HCT116 (cell line): ENCODE measurements at regions not wholly inside any gene's neighbourhood (a gene's known extent, or its start where the extent isn't known, plus 50 kb on each side); places are given as distances from the start of the nearest gene placed in this dataset.

Experiments used
- ATAC-seq: fragments of 200-7000 bp; cut with Tn5 transposase; 2 replicates; pipeline ENCODE4 v1.9.1; 2020; ENCODE audit warnings: mild to moderate bottlenecking, moderate library complexity
- BruUV-seq: library from RNA; stranded (reverse); fragments of 400-500 nt; replicated peaks from 2 replicates; lab custom pipeline; 2021; lab: Mats Ljungman, UMichigan
- CTCF ChIA-PET: fragments of 300-600 bp; sonication (Branson Sonifier 250); formaldehyde crosslinking; loops from one replicate; lab custom pipeline; 2021; ENCODE audit warnings: antibody characterized with exemption; lab: Charles Lee
- POLR2A ChIA-PET: fragments of 300-600, 350-600 bp; sonication (Branson Sonifier 250); formaldehyde crosslinking; loops from one replicate; lab custom pipeline; 2021; ENCODE audit warnings: antibody characterized with exemption; lab: Charles Lee
- RAD21 ChIA-PET, 2 experiments: fragments of 300-600 bp; sonication (Branson Sonifier 250); formaldehyde crosslinking; loops; one replicate each; lab custom pipeline; 2023; ENCODE audit warnings: low total read pairs in 2 of 2; ENCODE audit not compliant: uncharacterized antibody in 2 of 2, unreplicated experiment in 2 of 2, low non-redundant PET in 1 of 2; lab: Charles Lee
- DNase-seq: peaks from one replicate; pipeline ENCODE4 v3.0.0-alpha.2; 2010; ENCODE audit warnings: low read depth, low spot score
- H2AFZ ChIP-seq: fragments of 200-600 bp; shearing (Covaris generic), sonication (generic); 2 replicates; pipeline ENCODE4 v1.6.1; 2017; ENCODE audit warnings: low read depth, mixed run types, mixed read lengths, antibody characterized with exemption, low read length; ENCODE audit not compliant: poor library complexity, severe bottlenecking
- H3K27ac ChIP-seq: 2 replicates; pipeline ENCODE4 v1.5.1; 2012; ENCODE audit warnings: low read depth, low read length
- H3K27me3 ChIP-seq: fragments of 200-600 bp; sonication (generic); 2 replicates; pipeline ENCODE4 v1.6.1; 2016; ENCODE audit warnings: mixed run types, low read length, mixed read lengths; ENCODE audit not compliant: insufficient read depth
- H3K36me3 ChIP-seq, 2 experiments: fragments of 200-500 bp in 1 of 2; fragments of 200-600 bp in 1 of 2; sonication (Bioruptor generic) in 1 of 2; sonication (generic) in 1 of 2; 2 replicates each; pipeline versions ENCODE4 v1.5.1 to v1.6.1; 2014 to 2016; ENCODE audit warnings: low read length in 2 of 2, inconsistent platforms in 1 of 2, mixed read lengths in 1 of 2, mixed run types in 1 of 2; ENCODE audit not compliant: insufficient read depth in 2 of 2, control insufficient read depth in 1 of 2
- H3K4me1 ChIP-seq, 2 experiments: fragments of 200-600 bp in 1 of 2; sonication (generic) in 1 of 2; 2 replicates each; pipeline versions ENCODE4 v1.5.1 to v1.6.1; 2012 to 2017; ENCODE audit warnings: low read length in 2 of 2, inconsistent platforms in 1 of 2, mild to moderate bottlenecking in 1 of 2, mixed read lengths in 1 of 2, mixed run types in 1 of 2, moderate library complexity in 1 of 2; ENCODE audit not compliant: insufficient read depth in 2 of 2, control insufficient read depth in 1 of 2
- H3K4me2 ChIP-seq: fragments of 200-600 bp; sonication (generic); 2 replicates; pipeline ENCODE4 v1.6.1; 2017; ENCODE audit warnings: mixed run types, low read length, mixed read lengths
- H3K4me3 ChIP-seq, 2 experiments: fragments of 200-600 bp in 1 of 2; sonication (generic) in 1 of 2; replicated peaks in 1 of 2; 2 replicates each; pipeline ENCODE4 v1.5.1; 2011 to 2016; ENCODE audit warnings: low read length in 2 of 2, control low read depth in 1 of 2, low read depth in 1 of 2, mild to moderate bottlenecking in 1 of 2, mixed read lengths in 1 of 2, mixed run types in 1 of 2
- H3K79me2 ChIP-seq: fragments of 200-600 bp; sonication (generic); 2 replicates; pipeline ENCODE4 v1.6.1; 2017; ENCODE audit warnings: mild to moderate bottlenecking, mixed run types, low read length, moderate library complexity, mixed read lengths; ENCODE audit not compliant: insufficient read depth
- H3K9ac ChIP-seq: fragments of 200-600 bp; sonication (generic); 2 replicates; pipeline ENCODE4 v1.6.1; 2016; ENCODE audit warnings: low read length, mixed read lengths
- H3K9me2 ChIP-seq: fragments of 200-600 bp; sonication (generic), shearing (Covaris generic); 2 replicates; pipeline ENCODE4 v1.6.1; 2017; ENCODE audit warnings: mixed run types, mild to moderate bottlenecking, moderate library complexity; ENCODE audit not compliant: insufficient read depth
- H3K9me3 ChIP-seq, 2 experiments: fragments of 200-500 bp in 1 of 2; fragments of 200-600 bp in 1 of 2; sonication (Bioruptor generic) in 1 of 2; sonication (generic) in 1 of 2; 2 replicates each; pipeline ENCODE4 v1.6.1; 2014 to 2017; ENCODE audit warnings: low read length in 2 of 2, mixed read lengths in 2 of 2, inconsistent platforms in 1 of 2, low read depth in 1 of 2, mild to moderate bottlenecking in 1 of 2, mixed run types in 1 of 2, moderate library complexity in 1 of 2; ENCODE audit not compliant: control insufficient read depth in 1 of 2, insufficient read depth in 1 of 2
- H4K20me1 ChIP-seq: fragments of 200-600 bp; sonication (generic), shearing (Covaris generic); 2 replicates; pipeline ENCODE4 v1.6.1; 2017; ENCODE audit warnings: mixed run types, mild to moderate bottlenecking, moderate library complexity; ENCODE audit not compliant: insufficient read depth
- CBX3 ChIP-seq: IDR thresholded peaks from 2 replicates; pipeline ENCODE4 v1.6.1; 2012; ENCODE audit warnings: low read depth
- CTCF ChIP-seq, 3 experiments: fragments of 200-600 bp in 1 of 3; sonication (generic) in 1 of 3; IDR thresholded peaks in 2 of 3; conservative IDR thresholded peaks in 1 of 3; 2 replicates each; pipeline ENCODE4 v1.5.1; 2012 to 2017; ENCODE audit warnings: low read depth in 2 of 3, low read length in 2 of 3, antibody characterized with exemption in 1 of 3, borderline replicate concordance in 1 of 3, control low read depth in 1 of 3, mild to moderate bottlenecking in 1 of 3, mixed read lengths in 1 of 3, mixed run types in 1 of 3, moderate library complexity in 1 of 3; ENCODE audit not compliant: insufficient read depth in 1 of 3
- EGR1 ChIP-seq: IDR thresholded peaks from 2 replicates; pipeline ENCODE4 v1.6.1; 2012; ENCODE audit warnings: low read depth
- EZH2 ChIP-seq: fragments of 200-600 bp; sonication (generic); IDR thresholded peaks from 2 replicates; pipeline ENCODE4 v1.6.1; 2017; ENCODE audit warnings: antibody characterized with exemption, mixed run types
- EZH2phosphoT487 ChIP-seq: fragments of 200-600 bp; IDR thresholded peaks from 2 replicates; pipeline ENCODE4 v1.6.1; 2018; ENCODE audit warnings: antibody characterized with exemption, borderline replicate concordance
- POLR2A ChIP-seq: IDR thresholded peaks from 2 replicates; pipeline ENCODE4 v1.7.0; 2011; ENCODE audit warnings: borderline replicate concordance; ENCODE audit not compliant: insufficient read depth, insufficient read length; ENCODE audit errors: extremely low read depth
- RAD21 ChIP-seq: IDR thresholded peaks from 2 replicates; pipeline ENCODE4 v1.6.1; 2012; ENCODE audit warnings: low read depth, mild to moderate bottlenecking
- TCF7L2 ChIP-seq: IDR thresholded peaks from 2 replicates; pipeline ENCODE4 v1.7.0; 2011; ENCODE audit warnings: borderline replicate concordance, inconsistent platforms; ENCODE audit not compliant: insufficient read depth, insufficient read length; ENCODE audit errors: extremely low read depth
- YY1 ChIP-seq: IDR thresholded peaks from 2 replicates; pipeline ENCODE4 v1.6.1; 2011; ENCODE audit warnings: low read length, low read depth, moderate library complexity, mild to moderate bottlenecking; ENCODE audit not compliant: insufficient replicate concordance; ENCODE audit errors: extremely low read depth
- ZBTB33 ChIP-seq: IDR thresholded peaks from 2 replicates; pipeline ENCODE4 v1.6.1; 2011; ENCODE audit warnings: mild to moderate bottlenecking, low read length, moderate library complexity; ENCODE audit not compliant: insufficient replicate concordance; ENCODE audit errors: extremely low read depth
- ZFX ChIP-seq: fragments of 450-650 bp; IDR thresholded peaks from 2 replicates; pipeline ENCODE4 v1.6.1; 2017
- ZNF274 ChIP-seq: fragments of 200-500 bp; sonication (Bioruptor generic); IDR thresholded peaks from 2 replicates; pipeline ENCODE4 v1.6.1; 2014; ENCODE audit warnings: mild to moderate bottlenecking, low read depth, low read length, inconsistent platforms
- intact Hi-C: fragments of 100-400 bp; cut with micrococcal nuclease; formaldehyde crosslinking; loops from 2 replicates; pipeline ENCODE4 v1.10.0; 2022

- no peak overlapping the region for H3K4me2 ChIP-seq
- no peak overlapping the region for H3K27ac ChIP-seq
- no TSS peak for BruUV-seq
- no peak overlapping the region for H3K9ac ChIP-seq
- ChIA-PET POLR2A (no interaction called here), RAD21 (no interaction called here), CTCF (no interaction called here)
- ATAC-seq (no peak), DNase-seq (no peak)
- no peaks in the 10 kb centered on the region for H3K36me3 ChIP-seq
- intact Hi-C loops, result no loop called here
- no peak overlapping the region for H3K4me3 ChIP-seq
- no peaks in the 10 kb centered on the region for H3K4me1 ChIP-seq
- no peaks in the 10 kb centered on the region for H3K79me2 ChIP-seq
- H2AFZ ChIP-seq, result no peak overlapping the region
- no peaks in the 10 kb centered on the region for H4K20me1 ChIP-seq
- no peaks in the 10 kb centered on the region for H3K9me2 ChIP-seq
- 0 out of 2 replicates have a peak, but pooled peaks cover 2% of the 10 kb centered on the region for H3K27me3 ChIP-seq
- no peaks in the 10 kb centered on the region for H3K9me3 ChIP-seq
- TF ChIP-seq ZBTB33 (no peak), RAD21 (no peak)
These were observed 420.9 kb downstream of the PRDM2 start for GRCh38 chr1:14120895-14121294.

- ChIA-PET CTCF (no interaction called here), POLR2A (no interaction called here), RAD21 (no interaction called here)
- no peaks in the 10 kb centered on the region for H4K20me1 ChIP-seq
- BruUV-seq, result no TSS peak
- H2AFZ ChIP-seq, result no peak overlapping the region
- no peak overlapping the region for H3K27ac ChIP-seq
- H3K9ac ChIP-seq, result no peak overlapping the region
- ATAC-seq (no peak), DNase-seq (no peak)
- H3K9me3 ChIP-seq, result no peaks in the 10 kb centered on the region
- H3K27me3 ChIP-seq, result peaks cover 2% of the 10 kb centered on the region; the same call in 1 of the 2 replicates
- no peaks in the 10 kb centered on the region for H3K79me2 ChIP-seq
- H3K4me1 ChIP-seq, result no peaks in the 10 kb centered on the region
- H3K4me3 ChIP-seq, result no peak overlapping the region
- H3K4me2 ChIP-seq, result no peak overlapping the region
- intact Hi-C loops, result no loop called here
- H3K9me2 ChIP-seq, result no peaks in the 10 kb centered on the region
- H3K36me3 ChIP-seq, result no peaks in the 10 kb centered on the region
- TF ChIP-seq POLR2A, result no peak
- no peak for TF ChIP-seq EGR1
- no peak for TF ChIP-seq CBX3
- TF ChIP-seq YY1, result no peak
- no peak for TF ChIP-seq CTCF (IDR thresholded peaks at IDR 0.05 in 2 of 3, conservative IDR thresholded peaks at IDR 0.05 in 1 of 3; ENCODE audit: borderline replicate concordance in 1 of 3, insufficient read depth in 1 of 3, low read depth in 2 of 3, low read length in 2 of 3)
- no peak for TF ChIP-seq ZFX
- no peak for TF ChIP-seq ZNF274
- TF ChIP-seq EZH2phosphoT487, result no peak
- no peak for TF ChIP-seq TCF7L2
- no peak for TF ChIP-seq ZBTB33
- TF ChIP-seq EZH2, result no peak
These were observed 428.1 kb downstream of the PRDM2 start for GRCh38 chr1:14128096-14128495.
